OCI-LY1 (cell line): ENCODE measurements at regions not wholly inside any gene's neighbourhood (a gene's known extent, or its start where the extent isn't known, plus 50 kb on each side); places are given as distances from the start of the nearest gene placed in this dataset.

Experiments used
- H2AFZ ChIP-seq: fragments of 200-600 bp; sonication (generic), shearing (Covaris generic); 2 replicates; pipeline ENCODE4 v1.6.0; 2014; ENCODE audit warnings: antibody characterized with exemption, mild to moderate bottlenecking, low read length
- H3F3A ChIP-seq: fragments of 200-600 bp; sonication (generic), shearing (Covaris generic); 2 replicates; pipeline ENCODE4 v1.6.0; 2014; ENCODE audit warnings: mild to moderate bottlenecking, antibody characterized with exemption, low read length, moderate library complexity; ENCODE audit not compliant: insufficient read depth
- H3K27ac ChIP-seq: fragments of 200-600 bp; sonication (generic); 2 replicates; pipeline ENCODE4 v1.5.1; 2014; ENCODE audit warnings: low read length, mixed run types, mild to moderate bottlenecking, low read depth; ENCODE audit not compliant: poor library complexity, severe bottlenecking
- H3K27me3 ChIP-seq: fragments of 200-600 bp; sonication (generic); 2 replicates; pipeline ENCODE4 v1.6.0; 2014; ENCODE audit warnings: antibody characterized with exemption, mild to moderate bottlenecking, low read length, moderate library complexity; ENCODE audit not compliant: insufficient read depth
- H3K36me3 ChIP-seq: fragments of 200-600 bp; sonication (generic); 2 replicates; pipeline ENCODE4 v1.6.1; 2014; ENCODE audit warnings: mild to moderate bottlenecking, antibody characterized with exemption, low read length, moderate library complexity, mixed read lengths; ENCODE audit not compliant: insufficient read depth
- H3K4me1 ChIP-seq: fragments of 200-600 bp; sonication (generic); 2 replicates; pipeline ENCODE4 v1.5.1; 2014; ENCODE audit warnings: mild to moderate bottlenecking, low read length, moderate library complexity; ENCODE audit not compliant: insufficient read depth, severe bottlenecking
- H3K4me2 ChIP-seq: fragments of 200-600 bp; sonication (generic), shearing (Covaris generic); 2 replicates; pipeline ENCODE4 v1.6.1; 2014; ENCODE audit warnings: low read length
- H3K4me3 ChIP-seq: fragments of 200-600 bp; sonication (generic); 2 replicates; pipeline ENCODE4 v1.5.1; 2014; ENCODE audit warnings: low read length, low read depth, mild to moderate bottlenecking, mixed read lengths; ENCODE audit not compliant: poor library complexity, severe bottlenecking
- H3K79me2 ChIP-seq: fragments of 200-600 bp; shearing (Covaris generic); 2 replicates; pipeline ENCODE4 v1.6.1; 2016; ENCODE audit warnings: mixed run types, low read length, mixed read lengths; ENCODE audit not compliant: insufficient read depth
- H3K9ac ChIP-seq: fragments of 200-600 bp; sonication (generic), shearing (Covaris generic); 2 replicates; pipeline ENCODE4 v1.6.1; 2014; ENCODE audit warnings: mild to moderate bottlenecking, low read length, mixed read lengths
- H3K9me2 ChIP-seq: fragments of 200-600 bp; sonication (generic), shearing (Covaris generic); 2 replicates; pipeline ENCODE4 v1.6.1; 2014; ENCODE audit warnings: low read depth, mild to moderate bottlenecking, low read length, mixed read lengths
- H3K9me3 ChIP-seq: fragments of 200-600 bp; shearing (Covaris generic); 2 replicates; pipeline ENCODE4 v1.6.1; 2014; ENCODE audit warnings: low read length, mixed read lengths
- H4K20me1 ChIP-seq: fragments of 200-600 bp; sonication (generic), shearing (Covaris generic); 2 replicates; pipeline ENCODE4 v1.6.0; 2016; ENCODE audit warnings: mild to moderate bottlenecking, low read length; ENCODE audit not compliant: insufficient read depth
- CTCF ChIP-seq: fragments of 200-600 bp; sonication (generic), shearing (Covaris generic); IDR thresholded peaks from 2 replicates; pipeline ENCODE4 v1.5.1; 2017; ENCODE audit warnings: mild to moderate bottlenecking, antibody characterized with exemption, low read length, moderate library complexity, mixed read lengths
- EZH2 ChIP-seq: fragments of 200-600 bp; sonication (generic), shearing (Covaris generic); IDR thresholded peaks from 2 replicates; pipeline ENCODE4 v1.8.0; 2017; ENCODE audit warnings: borderline replicate concordance, mixed run types, mild to moderate bottlenecking, antibody characterized with exemption, low read length, moderate library complexity, mixed read lengths

DNA sequence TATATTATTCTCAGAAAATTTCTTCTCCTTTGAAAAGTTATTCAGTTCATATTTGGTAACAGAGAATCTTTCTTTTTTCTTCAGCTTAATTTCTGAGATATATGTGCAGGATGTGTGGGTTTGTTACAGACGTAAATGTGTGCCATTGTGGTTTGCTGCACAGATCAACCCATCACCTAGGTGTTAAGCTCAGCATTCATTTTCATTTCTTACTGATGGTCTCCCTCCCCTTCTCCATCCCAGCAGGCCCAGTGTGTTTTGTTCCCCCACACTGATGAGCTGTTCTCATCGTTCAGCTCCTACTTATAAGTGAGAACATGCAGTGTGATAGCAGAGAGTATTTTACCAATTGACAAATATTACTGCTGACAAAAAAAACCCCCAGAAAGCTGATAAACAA lies 330.0 kb upstream of the CHD1 start:
- no peaks in the 10 kb centered on the region for H4K20me1 ChIP-seq
- TF ChIP-seq EZH2 (no peak), CTCF (no peak)
- H2AFZ ChIP-seq, result no peak overlapping the region
- H3K27ac ChIP-seq, result no peak overlapping the region
- H3K9ac ChIP-seq, result no peak overlapping the region
- no peak overlapping the region for H3K4me2 ChIP-seq
- H3K79me2 ChIP-seq, result no peaks in the 10 kb centered on the region
- no peaks in the 10 kb centered on the region for H3K36me3 ChIP-seq
- H3K27me3 ChIP-seq, result no peaks in the 10 kb centered on the region
- no peaks in the 10 kb centered on the region for H3K9me3 ChIP-seq
- H3K4me3 ChIP-seq, result no peak overlapping the region
- H3K4me1 ChIP-seq, result no peaks in the 10 kb centered on the region
- no peaks in the 10 kb centered on the region for H3F3A ChIP-seq
- H3K9me2 ChIP-seq, result no peaks in the 10 kb centered on the region

GRCh38 chr5:99248066-99248465 lies 319.3 kb upstream of the CHD1 start:
- H3K4me3 ChIP-seq, result no peak overlapping the region
- H3K36me3 ChIP-seq, result no peaks in the 10 kb centered on the region
- H3K4me1 ChIP-seq, result no peaks in the 10 kb centered on the region
- H3K27ac ChIP-seq, result no peak overlapping the region
- TF ChIP-seq CTCF, result no peak
- no peak for TF ChIP-seq EZH2
- no peaks in the 10 kb centered on the region for H3K79me2 ChIP-seq
- no peak overlapping the region for H3K4me2 ChIP-seq
- no peaks in the 10 kb centered on the region for H3F3A ChIP-seq
- no peaks in the 10 kb centered on the region for H4K20me1 ChIP-seq
- no peak overlapping the region for H3K9ac ChIP-seq
- no peak overlapping the region for H2AFZ ChIP-seq
- H3K9me3 ChIP-seq, result no peaks in the 10 kb centered on the region
- no peaks in the 10 kb centered on the region for H3K9me2 ChIP-seq
- H3K27me3 ChIP-seq, result no peaks in the 10 kb centered on the region

DNA sequence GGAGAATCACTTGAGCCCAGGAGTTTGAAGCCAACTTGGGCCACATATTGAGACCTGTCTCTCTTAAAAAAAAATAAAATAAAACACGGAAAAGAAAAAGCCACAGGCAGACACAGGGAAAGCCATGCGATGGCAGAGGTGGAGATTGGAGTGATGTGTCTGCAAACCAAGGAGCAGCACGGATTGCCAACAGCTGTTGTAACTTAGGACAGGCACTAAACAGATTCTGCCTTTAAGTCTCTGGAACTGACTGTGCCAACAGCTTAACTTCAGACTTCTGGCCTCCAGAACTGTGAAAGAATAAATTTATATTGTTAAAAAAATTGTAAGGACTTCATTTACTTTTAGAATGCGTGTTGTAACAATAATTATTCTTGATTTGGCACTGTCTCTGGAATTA lies 318.5 kb upstream of the CHD1 start:
- TF ChIP-seq CTCF (no peak), EZH2 (no peak)
- no peaks in the 10 kb centered on the region for H4K20me1 ChIP-seq
- H3K9me2 ChIP-seq, result no peaks in the 10 kb centered on the region
- H3K79me2 ChIP-seq, result no peaks in the 10 kb centered on the region
- no peaks in the 10 kb centered on the region for H3K27me3 ChIP-seq
- no peaks in the 10 kb centered on the region for H3F3A ChIP-seq
- no peak overlapping the region for H3K27ac ChIP-seq
- no peaks in the 10 kb centered on the region for H3K9me3 ChIP-seq
- H3K9ac ChIP-seq, result no peak overlapping the region
- H3K4me1 ChIP-seq, result no peaks in the 10 kb centered on the region
- no peaks in the 10 kb centered on the region for H3K36me3 ChIP-seq
- H3K4me3 ChIP-seq, result no peak overlapping the region
- H3K4me2 ChIP-seq, result no peak overlapping the region
- H2AFZ ChIP-seq, result no peak overlapping the region
